PC-9 (cell line): ENCODE measurements at regions not wholly inside any gene's neighbourhood (a gene's known extent, or its start where the extent isn't known, plus 50 kb on each side); places are given as distances from the start of the nearest gene placed in this dataset.

ENCODE experiments used
- EZH2 ChIP-seq: fragments of 200-600 bp; sonication (generic); IDR thresholded peaks from 2 replicates; pipeline ENCODE4 v1.8.0; 2017; ENCODE audit warnings: antibody characterized with exemption, low read depth
- TF ChIP-seq, protein P1 (sequence below): fragments of 200-600 bp; sonication (generic); conservative IDR thresholded peaks from 2 replicates; pipeline ENCODE4 v1.6.1; 2017; ENCODE audit warnings: mixed run types, antibody characterized with exemption, mild to moderate bottlenecking, moderate library complexity

DNA sequence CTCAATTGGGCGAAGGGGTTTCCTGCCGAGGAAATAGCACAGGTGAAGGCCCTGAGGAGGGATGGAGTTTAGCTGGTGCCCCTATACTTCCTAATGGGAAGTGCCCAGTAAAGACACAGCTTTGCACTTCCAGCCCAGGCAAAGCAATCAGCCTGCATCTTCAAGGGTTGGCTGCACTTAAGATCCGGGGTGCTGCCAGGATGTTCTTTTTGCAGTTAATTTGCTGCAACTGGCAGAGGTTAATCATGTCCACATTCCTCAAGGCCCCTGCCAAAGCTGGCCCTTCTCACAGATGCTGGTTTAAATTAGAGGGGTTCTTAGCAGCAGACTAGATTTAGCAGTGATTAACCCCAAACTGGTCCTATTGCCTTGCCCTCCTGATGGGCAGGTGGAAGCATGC, 137.7 kb upstream of the NAV2 start:
- TF ChIP-seq, protein P1, sequence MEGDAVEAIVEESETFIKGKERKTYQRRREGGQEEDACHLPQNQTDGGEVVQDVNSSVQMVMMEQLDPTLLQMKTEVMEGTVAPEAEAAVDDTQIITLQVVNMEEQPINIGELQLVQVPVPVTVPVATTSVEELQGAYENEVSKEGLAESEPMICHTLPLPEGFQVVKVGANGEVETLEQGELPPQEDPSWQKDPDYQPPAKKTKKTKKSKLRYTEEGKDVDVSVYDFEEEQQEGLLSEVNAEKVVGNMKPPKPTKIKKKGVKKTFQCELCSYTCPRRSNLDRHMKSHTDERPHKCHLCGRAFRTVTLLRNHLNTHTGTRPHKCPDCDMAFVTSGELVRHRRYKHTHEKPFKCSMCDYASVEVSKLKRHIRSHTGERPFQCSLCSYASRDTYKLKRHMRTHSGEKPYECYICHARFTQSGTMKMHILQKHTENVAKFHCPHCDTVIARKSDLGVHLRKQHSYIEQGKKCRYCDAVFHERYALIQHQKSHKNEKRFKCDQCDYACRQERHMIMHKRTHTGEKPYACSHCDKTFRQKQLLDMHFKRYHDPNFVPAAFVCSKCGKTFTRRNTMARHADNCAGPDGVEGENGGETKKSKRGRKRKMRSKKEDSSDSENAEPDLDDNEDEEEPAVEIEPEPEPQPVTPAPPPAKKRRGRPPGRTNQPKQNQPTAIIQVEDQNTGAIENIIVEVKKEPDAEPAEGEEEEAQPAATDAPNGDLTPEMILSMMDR: no peak
- TF ChIP-seq EZH2: no peak
